Hepatocyte (in vitro differentiated cells): ENCODE measurements at regions not wholly inside any gene's neighbourhood (a gene's known extent, or its start where the extent isn't known, plus 50 kb on each side); places are given as distances from the start of the nearest gene placed in this dataset.

ENCODE experiments used
- DNase-seq: peaks from one replicate; pipeline ENCODE4 v3.0.0-alpha.2; 2016; ENCODE audit warnings: low spot score
- H2AFZ ChIP-seq: fragments of 200-600 bp; sonication (generic); 2 replicates; pipeline ENCODE4 v1.6.0; 2016; ENCODE audit warnings: antibody characterized with exemption, mild to moderate bottlenecking
- H3K27ac ChIP-seq: fragments of 200-600 bp; sonication (generic); 2 replicates; pipeline ENCODE4 v1.5.1; 2016; ENCODE audit warnings: mild to moderate bottlenecking
- H3K27me3 ChIP-seq: fragments of 200-600 bp; sonication (generic); 2 replicates; pipeline ENCODE4 v1.6.1; 2016
- H3K36me3 ChIP-seq: fragments of 200-600 bp; sonication (generic); replicated peaks from 2 replicates; pipeline ENCODE4 v1.5.1; 2016; ENCODE audit warnings: low read depth; ENCODE audit not compliant: insufficient read depth
- H3K4me1 ChIP-seq: fragments of 200-600 bp; sonication (generic); 2 replicates; pipeline ENCODE4 v1.5.1; 2016; ENCODE audit warnings: mild to moderate bottlenecking, moderate library complexity; ENCODE audit not compliant: insufficient read depth
- H3K4me2 ChIP-seq: fragments of 200-600 bp; sonication (generic); 2 replicates; pipeline ENCODE4 v1.6.0; 2016
- H3K4me3 ChIP-seq: fragments of 200-600 bp; sonication (generic); 2 replicates; pipeline ENCODE4 v1.5.1; 2016; ENCODE audit warnings: mild to moderate bottlenecking
- H3K79me2 ChIP-seq: fragments of 200-600 bp; sonication (generic); 2 replicates; pipeline ENCODE4 v1.6.0; 2017; ENCODE audit warnings: mild to moderate bottlenecking
- H3K9me2 ChIP-seq: fragments of 200-600 bp; sonication (generic); replicated peaks from 2 replicates; pipeline ENCODE4 v1.6.0; 2017; ENCODE audit warnings: mild to moderate bottlenecking; ENCODE audit not compliant: insufficient read depth
- H3K9me3 ChIP-seq: fragments of 200-600 bp; sonication (generic); 2 replicates; pipeline ENCODE4 v1.5.1; 2016; ENCODE audit warnings: low read depth, mild to moderate bottlenecking
- H4K20me1 ChIP-seq: fragments of 200-600 bp; sonication (generic); 2 replicates; pipeline ENCODE4 v1.6.0; 2016; ENCODE audit warnings: mild to moderate bottlenecking; ENCODE audit not compliant: insufficient read depth, poor library complexity, severe bottlenecking
- EZH2 ChIP-seq: fragments of 200-600 bp; sonication (generic); IDR thresholded peaks from 2 replicates; pipeline ENCODE4 v1.6.1; 2016; ENCODE audit warnings: antibody characterized with exemption, mild to moderate bottlenecking, borderline replicate concordance
- EZH2phosphoT487 ChIP-seq: fragments of 200-600 bp; sonication (generic); IDR thresholded peaks from one replicate; pipeline ENCODE4 v1.6.1; 2018; ENCODE audit warnings: antibody characterized with exemption, mild to moderate bottlenecking, low read depth, moderate library complexity; ENCODE audit not compliant: unreplicated experiment, severe bottlenecking
- WGBS: methylation state at CpG from one replicate; pipeline ENCODE4 v1.1.6; 2016; ENCODE audit warnings: low lambda C conversion rate; ENCODE audit errors: missing lambda C conversion rate; 5-methylcytosine and 5-hydroxymethylcytosine counted together
- TF ChIP-seq, protein P1 (sequence below): fragments of 200-600 bp; sonication (generic); IDR thresholded peaks from 2 replicates; pipeline ENCODE4 v1.5.1; 2016; ENCODE audit warnings: antibody characterized with exemption, mild to moderate bottlenecking; ENCODE audit not compliant: poor library complexity

DNA sequence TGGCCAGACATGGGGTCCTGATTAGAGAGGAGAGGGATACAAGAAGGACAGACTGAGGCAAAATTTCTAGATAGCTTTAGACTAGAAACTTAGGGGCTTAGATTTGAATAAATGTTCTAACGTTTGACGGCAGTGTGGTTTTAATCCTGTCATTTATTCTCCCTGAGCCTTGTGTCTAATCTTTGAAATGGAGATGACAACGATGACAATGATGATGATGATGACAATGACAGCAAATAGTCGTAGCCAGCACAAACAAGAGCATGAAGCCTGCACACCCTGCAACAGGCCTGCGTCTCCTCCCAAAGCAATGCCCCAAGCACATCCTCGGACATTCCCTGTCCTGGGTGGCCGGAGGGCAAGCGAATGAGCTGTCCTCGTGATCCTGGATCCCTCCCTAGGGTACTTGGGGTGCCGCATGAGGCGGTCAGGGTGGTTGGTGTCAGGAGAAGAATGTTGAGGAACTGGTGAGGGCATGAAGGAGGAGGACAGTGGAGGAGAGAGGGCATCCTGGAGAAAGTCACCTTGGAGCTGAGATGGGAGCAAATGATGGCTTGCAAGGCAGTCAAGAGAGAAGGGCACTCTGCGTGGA lies 502.1 kb upstream of the B3GAT1 start:
- TF ChIP-seq, protein P1, sequence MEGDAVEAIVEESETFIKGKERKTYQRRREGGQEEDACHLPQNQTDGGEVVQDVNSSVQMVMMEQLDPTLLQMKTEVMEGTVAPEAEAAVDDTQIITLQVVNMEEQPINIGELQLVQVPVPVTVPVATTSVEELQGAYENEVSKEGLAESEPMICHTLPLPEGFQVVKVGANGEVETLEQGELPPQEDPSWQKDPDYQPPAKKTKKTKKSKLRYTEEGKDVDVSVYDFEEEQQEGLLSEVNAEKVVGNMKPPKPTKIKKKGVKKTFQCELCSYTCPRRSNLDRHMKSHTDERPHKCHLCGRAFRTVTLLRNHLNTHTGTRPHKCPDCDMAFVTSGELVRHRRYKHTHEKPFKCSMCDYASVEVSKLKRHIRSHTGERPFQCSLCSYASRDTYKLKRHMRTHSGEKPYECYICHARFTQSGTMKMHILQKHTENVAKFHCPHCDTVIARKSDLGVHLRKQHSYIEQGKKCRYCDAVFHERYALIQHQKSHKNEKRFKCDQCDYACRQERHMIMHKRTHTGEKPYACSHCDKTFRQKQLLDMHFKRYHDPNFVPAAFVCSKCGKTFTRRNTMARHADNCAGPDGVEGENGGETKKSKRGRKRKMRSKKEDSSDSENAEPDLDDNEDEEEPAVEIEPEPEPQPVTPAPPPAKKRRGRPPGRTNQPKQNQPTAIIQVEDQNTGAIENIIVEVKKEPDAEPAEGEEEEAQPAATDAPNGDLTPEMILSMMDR, result no peak
- TF ChIP-seq EZH2phosphoT487, result no peak
- no peak for TF ChIP-seq EZH2
- no peaks in the 10 kb centered on the region for H3K9me3 ChIP-seq
- H3K4me1 ChIP-seq, result no peaks in the 10 kb centered on the region
- no peaks in the 10 kb centered on the region for H3K36me3 ChIP-seq
- H2AFZ ChIP-seq, result no peak overlapping the region
- DNase-seq, result no peak
- H3K4me3 ChIP-seq, result no peak overlapping the region
- no peaks in the 10 kb centered on the region for H4K20me1 ChIP-seq
- H3K27me3 ChIP-seq, result peaks cover 7% of the 10 kb centered on the region
- H3K9me2 ChIP-seq, result no peaks in the 10 kb centered on the region
- no peaks in the 10 kb centered on the region for H3K79me2 ChIP-seq
- WGBS, result 92% methylated on average over 12 of the region's 12 CpGs
- H3K4me2 ChIP-seq, result no peak overlapping the region
- H3K27ac ChIP-seq, result no peak overlapping the region

- Histone ChIP-seq H3K4me1 (no peaks in the 10 kb centered on the region), H3K79me2 (no peaks in the 10 kb centered on the region), H2AFZ (no peak overlapping the region), H3K36me3 (no peaks in the 10 kb centered on the region), H3K9me2 (no peaks in the 10 kb centered on the region), H3K27me3 (peaks cover 7% of the 10 kb centered on the region), H3K4me2 (no peak overlapping the region), H4K20me1 (no peaks in the 10 kb centered on the region), H3K9me3 (no peaks in the 10 kb centered on the region), H3K4me3 (no peak overlapping the region), H3K27ac (no peak overlapping the region)
- WGBS, result 92% methylated on average over 18 of the region's 18 CpGs
- TF ChIP-seq EZH2 (no peak), EZH2phosphoT487 (no peak)
- TF ChIP-seq, protein P1, result no peak
- DNase-seq, result no peak
These were observed 501.3 kb upstream of the B3GAT1 start for GRCh38 chr11:134913391-134913790.

GRCh38 chr11:134911514-134912180 lies 499.6 kb upstream of the B3GAT1 start:
- Histone ChIP-seq H3K9me2 (no peaks in the 10 kb centered on the region), H3K27ac (no peak overlapping the region), H3K36me3 (no peaks in the 10 kb centered on the region), H3K79me2 (no peaks in the 10 kb centered on the region), H3K4me3 (no peak overlapping the region), H3K4me2 (no peak overlapping the region), H3K27me3 (peaks cover 7% of the 10 kb centered on the region), H3K9me3 (no peaks in the 10 kb centered on the region), H4K20me1 (no peaks in the 10 kb centered on the region), H3K4me1 (no peaks in the 10 kb centered on the region), H2AFZ (no peak overlapping the region)
- TF ChIP-seq EZH2 (no peak), EZH2phosphoT487 (no peak)
- TF ChIP-seq, protein P1, result no peak
- WGBS, result 70% methylated on average over 9 of the region's 9 CpGs
- no peak for DNase-seq
